ENCODE measurements at regions not wholly inside any gene's neighbourhood (a gene's known extent, or its start where the extent isn't known, plus 50 kb on each side); places are given as distances from the start of the nearest gene placed in this dataset.

DNA sequence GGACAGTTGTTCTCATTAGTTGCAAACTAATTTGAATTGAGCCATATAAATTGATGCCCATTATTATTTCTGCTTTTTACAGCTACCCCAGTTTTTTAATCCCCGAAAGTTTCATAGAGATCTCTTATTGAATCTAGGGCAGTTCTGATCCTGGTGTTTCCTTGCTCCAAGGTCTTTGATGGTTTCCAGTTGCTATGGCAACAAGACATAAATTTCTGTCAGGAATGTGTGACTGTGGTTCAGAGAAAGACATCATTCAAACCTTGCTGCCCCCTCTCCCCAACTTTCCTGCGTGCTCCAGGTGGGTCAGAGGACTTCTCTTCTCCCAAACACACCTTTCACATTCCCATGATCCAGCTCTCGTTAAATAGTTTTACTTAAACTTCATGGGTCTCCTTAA is 63.4 kb downstream of the TAF11L14 start:
- TF ChIP-seq, protein P1, sequence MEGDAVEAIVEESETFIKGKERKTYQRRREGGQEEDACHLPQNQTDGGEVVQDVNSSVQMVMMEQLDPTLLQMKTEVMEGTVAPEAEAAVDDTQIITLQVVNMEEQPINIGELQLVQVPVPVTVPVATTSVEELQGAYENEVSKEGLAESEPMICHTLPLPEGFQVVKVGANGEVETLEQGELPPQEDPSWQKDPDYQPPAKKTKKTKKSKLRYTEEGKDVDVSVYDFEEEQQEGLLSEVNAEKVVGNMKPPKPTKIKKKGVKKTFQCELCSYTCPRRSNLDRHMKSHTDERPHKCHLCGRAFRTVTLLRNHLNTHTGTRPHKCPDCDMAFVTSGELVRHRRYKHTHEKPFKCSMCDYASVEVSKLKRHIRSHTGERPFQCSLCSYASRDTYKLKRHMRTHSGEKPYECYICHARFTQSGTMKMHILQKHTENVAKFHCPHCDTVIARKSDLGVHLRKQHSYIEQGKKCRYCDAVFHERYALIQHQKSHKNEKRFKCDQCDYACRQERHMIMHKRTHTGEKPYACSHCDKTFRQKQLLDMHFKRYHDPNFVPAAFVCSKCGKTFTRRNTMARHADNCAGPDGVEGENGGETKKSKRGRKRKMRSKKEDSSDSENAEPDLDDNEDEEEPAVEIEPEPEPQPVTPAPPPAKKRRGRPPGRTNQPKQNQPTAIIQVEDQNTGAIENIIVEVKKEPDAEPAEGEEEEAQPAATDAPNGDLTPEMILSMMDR (IDR thresholded peaks at IDR 0.05; ENCODE audit: low read depth, low read length, poor library complexity, severe bottlenecking), result no peak
- TF ChIP-seq EZH2phosphoT487 (IDR thresholded peaks at IDR 0.05; ENCODE audit: borderline replicate concordance, low read length), result no peak
